GM18508 (cell line): ENCODE measurements at regions not wholly inside any gene's neighbourhood (a gene's known extent, or its start where the extent isn't known, plus 50 kb on each side); places are given as distances from the start of the nearest gene placed in this dataset.
"Not testable (repeated sequence)": the region's sequence is repeated elsewhere in the genome, so short reads cannot be mapped to it uniquely, and the experiment has no call there.

ENCODE experiments used
- ATAC-seq: cut with Tn5 transposase; IDR thresholded peaks from one replicate; pipeline ENCODE4 v1.9.1; 2021; ENCODE audit warnings: moderate number of reproducible peaks; ENCODE audit not compliant: insufficient read depth, unreplicated experiment

- no peak for ATAC-seq
These were observed 366.4 kb downstream of the RAP2B start for GRCh38 chr3:153528473-153528872.

GRCh38 chr3:153539263-153539662, 377.2 kb downstream of the RAP2B start:
- ATAC-seq = no peak

- ATAC-seq = no peak
These were observed 383.4 kb downstream of the RAP2B start for GRCh38 chr3:153545471-153545870.

- no peak for ATAC-seq
These were observed 385.9 kb downstream of the RAP2B start for GRCh38 chr3:153547970-153548369.

GRCh38 chr3:153549686-153550085, 387.7 kb downstream of the RAP2B start:
- not testable (repeated sequence) for ATAC-seq

GRCh38 chr3:153551536-153552285, 389.7 kb downstream of the RAP2B start:
- no peak for ATAC-seq

GRCh38 chr3:153552887-153553604, 391.0 kb downstream of the RAP2B start:
- no peak for ATAC-seq

GRCh38 chr3:153553605-153553945, 391.5 kb downstream of the RAP2B start:
- no peak for ATAC-seq

GRCh38 chr3:153555919-153556318, 393.9 kb downstream of the RAP2B start:
- ATAC-seq = no peak

GRCh38 chr3:153559366-153559765, 397.3 kb downstream of the RAP2B start:
- ATAC-seq = not testable (repeated sequence)

GRCh38 chr3:153567011-153567410, 405.0 kb downstream of the RAP2B start:
- no peak for ATAC-seq

GRCh38 chr3:153567556-153567955, 405.5 kb downstream of the RAP2B start:
- ATAC-seq = no peak

GRCh38 chr3:153570481-153570880, 408.5 kb downstream of the RAP2B start:
- ATAC-seq = not testable (repeated sequence)

GRCh38 chr3:153572165-153572564, 410.1 kb downstream of the RAP2B start:
- no peak for ATAC-seq

GRCh38 chr3:153572654-153573053, 410.6 kb downstream of the RAP2B start:
- no peak for ATAC-seq

- no peak for ATAC-seq
These were observed 411.5 kb downstream of the RAP2B start for GRCh38 chr3:153573481-153573880.

- ATAC-seq = no peak
These were observed 412.4 kb downstream of the RAP2B start for GRCh38 chr3:153574445-153574844.

- ATAC-seq = no peak
These were observed 415.2 kb downstream of the RAP2B start for GRCh38 chr3:153577059-153577736.

GRCh38 chr3:153578046-153578445, 416.0 kb downstream of the RAP2B start:
- ATAC-seq = no peak

GRCh38 chr3:153590051-153590450, 428.0 kb downstream of the RAP2B start:
- no peak for ATAC-seq

GRCh38 chr3:153591561-153592245, 429.7 kb downstream of the RAP2B start:
- no peak for ATAC-seq
